GM19025 (cell line): ENCODE measurements at regions not wholly inside any gene's neighbourhood (a gene's known extent, or its start where the extent isn't known, plus 50 kb on each side); places are given as distances from the start of the nearest gene placed in this dataset.
"Not testable (repeated sequence)": the region's sequence is repeated elsewhere in the genome, so short reads cannot be mapped to it uniquely, and the experiment has no call there.

Experiments
- ATAC-seq: cut with Tn5 transposase; IDR thresholded peaks from one replicate; pipeline ENCODE4 v1.9.1; 2021; ENCODE audit warnings: mild to moderate bottlenecking, low read depth, moderate library complexity; ENCODE audit not compliant: unreplicated experiment

GRCh38 chr5:68821056-68821455 is 272.8 kb upstream of the SLC30A5 start:
- ATAC-seq = no peak

DNA sequence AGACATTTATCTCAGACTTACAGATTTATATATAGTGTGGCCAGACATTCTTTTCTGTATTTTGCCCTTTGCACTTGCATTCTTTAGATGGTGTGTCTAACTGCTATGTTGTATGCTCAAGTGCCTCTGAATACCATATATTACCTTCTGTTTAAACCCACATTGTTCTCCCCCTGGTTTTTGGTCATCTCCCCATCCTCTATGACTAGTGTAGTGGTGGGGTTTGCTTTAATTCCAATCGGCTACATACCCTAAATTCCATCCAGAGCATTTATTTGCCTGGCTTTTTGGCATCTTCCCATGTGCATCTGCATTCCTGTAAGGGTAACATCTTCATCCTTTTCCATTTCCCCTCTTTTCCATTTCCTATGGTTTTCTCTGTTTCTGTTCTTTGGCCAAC is 271.0 kb upstream of the SLC30A5 start:
- ATAC-seq = no peak

- no peak for ATAC-seq
Observed at GRCh38 chr5:68823301-68823700, 270.5 kb upstream of the SLC30A5 start.

GRCh38 chr5:68830377-68830898 is 263.4 kb upstream of the SLC30A5 start:
- ATAC-seq = no peak

DNA sequence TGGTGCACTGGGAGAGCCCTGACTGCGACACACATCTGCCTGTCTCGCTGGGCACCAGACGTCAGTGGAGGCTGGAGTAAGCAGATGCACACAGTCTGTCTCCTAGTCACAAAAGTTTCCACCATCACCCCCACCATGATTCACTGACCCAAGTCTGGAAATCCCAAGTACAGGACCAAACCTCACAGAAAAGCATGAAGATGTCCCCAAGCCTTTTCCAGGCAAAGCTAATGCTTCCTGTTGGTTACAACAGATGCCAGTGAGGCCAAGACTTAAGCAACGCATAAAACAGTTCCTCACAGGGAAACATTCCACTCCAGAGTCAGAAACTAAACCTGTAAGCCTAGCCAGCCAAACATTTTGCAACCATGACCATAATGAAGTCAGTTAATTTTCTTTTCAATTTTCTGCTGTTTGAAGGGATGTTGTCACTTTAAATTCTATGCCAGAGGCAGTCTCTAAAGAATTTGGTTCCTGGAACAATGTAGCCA is 259.3 kb upstream of the SLC30A5 start:
- no peak for ATAC-seq

DNA sequence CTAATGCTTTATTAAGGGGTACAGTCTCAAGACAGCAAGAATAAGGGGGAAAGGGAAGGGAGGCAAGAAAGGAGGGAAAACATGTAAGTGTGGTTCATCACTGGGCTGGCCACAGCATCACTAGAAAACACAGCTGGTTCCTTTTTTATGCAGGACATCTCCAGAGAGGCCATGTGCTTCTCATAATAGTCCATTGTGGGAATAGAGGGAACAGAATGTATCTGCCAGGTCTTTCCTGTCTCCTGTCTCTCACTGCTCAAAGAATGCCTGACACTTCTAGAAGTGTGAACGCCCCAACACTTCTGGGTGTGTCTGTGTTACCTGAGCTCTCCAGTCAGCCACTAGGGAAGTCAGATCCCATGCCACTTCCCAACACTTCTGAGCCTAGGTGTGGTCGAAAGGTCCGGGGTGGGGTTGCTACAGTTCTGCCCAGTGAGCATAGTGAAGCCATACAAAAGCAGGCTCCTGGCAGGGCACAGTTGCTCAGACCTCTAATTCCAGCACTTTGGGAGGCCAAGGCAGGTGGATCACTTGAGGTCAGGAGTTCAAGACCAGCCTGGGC is 255.6 kb upstream of the SLC30A5 start:
- ATAC-seq = no peak

GRCh38 chr5:68839019-68839552 is 254.7 kb upstream of the SLC30A5 start:
- no peak for ATAC-seq

DNA sequence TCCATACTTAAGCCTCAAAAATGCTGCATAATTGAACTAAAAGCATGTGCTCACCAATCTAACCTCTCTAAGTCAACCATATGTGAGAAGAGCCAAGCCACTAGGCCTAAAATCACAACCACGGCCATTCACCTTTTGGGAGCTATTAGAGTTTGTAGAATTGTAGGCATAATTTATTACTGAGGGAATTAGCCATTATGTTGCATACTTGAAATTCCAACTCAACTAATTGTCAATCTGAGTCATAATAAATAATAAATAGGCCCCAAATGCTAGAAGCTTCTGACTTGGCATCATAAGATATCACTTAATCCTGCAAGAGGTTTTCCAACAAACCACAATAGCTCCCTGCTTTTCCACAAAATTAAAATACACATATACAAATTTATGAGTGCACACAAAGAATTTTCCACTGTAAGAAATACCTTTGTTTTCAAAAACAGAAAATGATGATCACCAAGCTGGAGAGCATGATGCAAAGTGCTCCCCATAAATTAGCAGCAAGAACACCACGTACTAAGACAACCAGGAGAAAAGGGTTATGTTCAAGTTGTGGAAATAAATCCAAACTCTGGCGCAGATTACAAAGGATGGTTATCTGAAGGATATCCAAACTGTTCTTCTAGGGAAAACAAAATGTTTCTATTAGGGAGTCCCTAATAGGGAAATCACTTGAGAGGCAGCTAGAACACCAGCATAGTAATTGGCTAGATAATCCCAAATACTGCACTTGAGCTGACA is 250.0 kb upstream of the SLC30A5 start:
- no peak for ATAC-seq

GRCh38 chr5:68845131-68845530 is 248.7 kb upstream of the SLC30A5 start:
- no peak for ATAC-seq

DNA sequence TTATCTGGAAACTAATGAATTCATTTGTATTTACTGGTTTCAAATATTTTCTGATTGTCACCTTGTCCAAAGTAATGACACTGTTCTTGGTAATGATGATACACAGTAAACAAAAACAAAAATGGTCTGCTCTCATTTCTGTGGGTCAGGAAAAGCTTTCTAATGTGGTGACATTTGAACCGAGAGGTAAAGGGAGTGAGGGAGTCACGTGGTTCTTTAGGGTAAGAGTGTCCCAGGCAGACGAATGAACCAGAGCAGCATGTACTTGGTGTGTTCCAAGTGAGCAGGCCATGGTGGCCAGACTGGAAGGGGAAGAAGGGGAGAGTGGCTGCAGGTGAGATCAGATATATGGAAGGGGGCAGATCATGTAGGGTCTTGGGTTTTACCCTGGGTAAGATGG is 247.0 kb upstream of the SLC30A5 start:
- ATAC-seq = no peak

DNA sequence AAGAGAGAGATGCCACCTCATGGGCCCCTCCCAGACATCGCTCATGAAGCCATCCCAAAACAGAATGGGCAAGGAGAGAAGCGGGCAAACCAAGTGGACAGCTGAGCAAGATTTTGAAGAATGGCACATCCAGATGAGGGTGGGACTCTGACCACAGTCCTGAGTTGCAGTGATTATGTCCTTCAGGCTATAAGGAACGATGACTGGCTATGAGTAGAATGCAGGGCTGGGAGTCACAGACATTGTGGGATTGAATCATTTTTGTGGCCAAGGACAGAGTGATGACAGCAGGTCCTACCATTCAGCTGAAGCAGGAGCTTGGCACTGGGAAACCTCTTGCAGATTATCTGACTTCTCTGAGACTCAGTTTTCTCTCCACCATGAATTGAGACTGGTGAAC is 245.7 kb upstream of the SLC30A5 start:
- no peak for ATAC-seq

DNA sequence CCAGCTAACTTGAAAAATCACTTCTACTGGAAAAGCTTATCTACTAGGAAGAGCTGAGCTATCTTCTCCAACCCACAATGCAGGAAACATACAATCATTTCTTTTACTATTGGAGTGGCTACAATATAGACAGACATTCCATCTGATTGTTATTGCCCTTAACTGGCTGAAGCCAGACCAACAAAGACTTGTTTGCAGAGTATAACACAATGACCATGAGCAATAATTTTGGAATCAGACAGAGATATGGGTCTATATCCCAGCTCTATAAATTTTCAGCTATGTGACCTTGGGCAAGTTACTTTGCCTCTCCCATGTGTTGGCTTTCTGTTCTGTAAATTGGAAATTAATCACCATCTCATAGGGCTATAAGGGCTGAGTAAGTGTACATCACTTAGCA is 244.7 kb upstream of the SLC30A5 start:
- no peak for ATAC-seq

- no peak for ATAC-seq
Observed at GRCh38 chr5:68849906-68850305, 243.9 kb upstream of the SLC30A5 start.

DNA sequence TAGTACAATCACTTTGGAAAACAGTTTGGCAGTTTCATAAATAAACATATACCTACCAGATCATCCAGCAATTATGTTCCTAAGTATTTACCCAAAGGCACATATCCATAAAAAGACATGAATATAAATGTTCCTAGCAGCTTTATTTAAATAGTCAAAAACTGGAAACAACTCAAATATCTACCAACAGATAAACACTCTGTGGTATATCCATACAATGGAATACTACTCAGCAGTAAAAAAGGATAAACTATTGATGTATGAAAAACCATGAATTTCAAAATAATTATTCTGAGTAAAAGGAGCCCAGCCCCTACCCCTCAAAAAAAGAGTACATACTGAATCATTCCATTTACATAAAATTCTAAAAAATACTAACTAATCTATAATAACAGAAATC is 232.7 kb upstream of the SLC30A5 start:
- ATAC-seq = no peak

DNA sequence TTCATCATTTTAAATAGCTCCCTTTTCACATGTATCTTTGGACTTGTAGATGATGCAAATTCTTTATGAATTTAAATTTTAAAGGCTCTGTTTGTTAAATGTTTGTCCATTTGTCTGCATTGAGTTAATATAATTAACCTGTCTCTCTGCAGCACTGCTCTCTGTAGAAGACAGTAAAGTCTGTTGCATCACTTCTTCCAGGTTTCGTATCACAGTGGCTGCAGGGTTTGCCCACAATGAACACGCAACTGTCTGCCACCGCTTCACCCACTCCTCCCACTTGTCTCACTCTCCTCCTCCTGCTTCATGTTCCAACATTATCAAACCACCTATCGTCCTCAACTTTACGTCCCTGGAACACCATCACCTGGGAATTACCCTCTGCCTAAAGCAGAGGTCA is 231.3 kb upstream of the SLC30A5 start:
- no peak for ATAC-seq

GRCh38 chr5:68865192-68865591 is 228.6 kb upstream of the SLC30A5 start:
- ATAC-seq = not testable (repeated sequence)

GRCh38 chr5:68872088-68872839 is 221.6 kb upstream of the SLC30A5 start:
- no peak for ATAC-seq

- no peak for ATAC-seq
Observed at GRCh38 chr5:68873198-68873597, 220.6 kb upstream of the SLC30A5 start.

- no peak for ATAC-seq
Observed at GRCh38 chr5:68875351-68875750, 218.5 kb upstream of the SLC30A5 start.

DNA sequence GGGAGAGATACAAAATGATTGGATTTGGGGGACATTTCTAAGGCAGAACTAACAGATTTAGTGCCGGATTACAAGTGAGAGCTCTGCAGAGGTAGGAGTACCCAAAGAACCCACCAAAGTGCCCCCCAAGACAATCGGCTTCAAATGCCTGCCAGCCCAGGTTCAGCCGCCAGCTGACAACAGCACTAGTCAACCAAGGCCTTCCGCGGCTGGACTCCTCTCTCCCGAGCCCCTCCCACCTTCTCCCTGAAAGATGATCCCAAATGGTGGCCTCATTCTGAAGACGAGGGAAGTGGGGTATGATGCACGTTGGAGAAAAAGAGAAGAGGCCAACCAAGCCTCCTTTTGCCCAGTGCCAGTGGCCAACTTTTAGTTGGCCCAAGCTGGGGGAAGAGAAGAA is 210.4 kb upstream of the SLC30A5 start:
- no peak for ATAC-seq

- ATAC-seq = no peak
Observed at GRCh38 chr5:68884144-68884754, 209.6 kb upstream of the SLC30A5 start.
